Stimulated activated memory B cell treated with anti-CD40 and anti-IgM and Interleukin-4, amounts not matched to agents 10 μg/mL and 1 μg/mL and 100 μg/mL, for 72 hours (primary cell): ENCODE measurements at regions not wholly inside any gene's neighbourhood (a gene's known extent, or its start where the extent isn't known, plus 50 kb on each side); places are given as distances from the start of the nearest gene placed in this dataset.

Experiments used
- ATAC-seq: fragments of 150-1000 bp; cut with Tn5 transposase; 2 replicates; pipeline ENCODE4 v1.10.0; 2021
- H3K27ac Mint-ChIP-seq: one replicate; pipeline ENCODE4 v1.8.0; 2022; ENCODE audit warnings: mild to moderate bottlenecking, mixed read lengths
- H3K27me3 Mint-ChIP-seq: one replicate; pipeline ENCODE4 v1.8.0; 2022; ENCODE audit warnings: mixed read lengths
- H3K36me3 Mint-ChIP-seq: one replicate; pipeline ENCODE4 v1.8.0; 2022; ENCODE audit warnings: mixed read lengths
- H3K4me1 Mint-ChIP-seq: one replicate; pipeline ENCODE4 v1.8.0; 2022; ENCODE audit warnings: mixed read lengths
- H3K4me3 Mint-ChIP-seq: one replicate; pipeline ENCODE4 v1.8.0; 2022; ENCODE audit warnings: mild to moderate bottlenecking, moderate library complexity, mixed read lengths
- H3K9me3 Mint-ChIP-seq: one replicate; pipeline ENCODE4 v1.8.0; 2022; ENCODE audit warnings: mixed read lengths

- Mint-ChIP-seq H3K36me3 (no peaks in the 10 kb centered on the region), H3K27me3 (peaks cover 8% of the 10 kb centered on the region), H3K4me3 (no peak overlapping the region), H3K4me1 (no peaks in the 10 kb centered on the region), H3K27ac (no peak overlapping the region), H3K9me3 (no peaks in the 10 kb centered on the region)
- no peak for ATAC-seq
Measured at GRCh38 chr14:53874704-53875103, 81.9 kb downstream of the BMP4 start.

GRCh38 chr14:53872681-53873089, 83.9 kb downstream of the BMP4 start:
- no peak overlapping the region for H3K27ac Mint-ChIP-seq
- H3K9me3 Mint-ChIP-seq: no peaks in the 10 kb centered on the region
- H3K27me3 Mint-ChIP-seq: peaks cover 8% of the 10 kb centered on the region
- H3K36me3 Mint-ChIP-seq: no peaks in the 10 kb centered on the region
- no peaks in the 10 kb centered on the region for H3K4me1 Mint-ChIP-seq
- no peak for ATAC-seq
- H3K4me3 Mint-ChIP-seq: no peak overlapping the region

GRCh38 chr14:53871951-53872350, 84.7 kb downstream of the BMP4 start:
- Mint-ChIP-seq H3K4me1 (no peaks in the 10 kb centered on the region), H3K27ac (no peak overlapping the region), H3K4me3 (no peak overlapping the region), H3K27me3 (peaks cover 8% of the 10 kb centered on the region), H3K36me3 (no peaks in the 10 kb centered on the region), H3K9me3 (no peaks in the 10 kb centered on the region)
- no peak for ATAC-seq

GRCh38 chr14:53871011-53871410, 85.6 kb downstream of the BMP4 start:
- no peaks in the 10 kb centered on the region for H3K36me3 Mint-ChIP-seq
- no peaks in the 10 kb centered on the region for H3K9me3 Mint-ChIP-seq
- no peaks in the 10 kb centered on the region for H3K4me1 Mint-ChIP-seq
- no peak overlapping the region for H3K27ac Mint-ChIP-seq
- no peak overlapping the region for H3K4me3 Mint-ChIP-seq
- H3K27me3 Mint-ChIP-seq: no peaks in the 10 kb centered on the region
- ATAC-seq: no peak

- Mint-ChIP-seq H3K9me3 (no peaks in the 10 kb centered on the region), H3K27me3 (no peaks in the 10 kb centered on the region), H3K4me1 (no peaks in the 10 kb centered on the region), H3K27ac (no peak overlapping the region), H3K4me3 (no peak overlapping the region), H3K36me3 (no peaks in the 10 kb centered on the region)
- no peak for ATAC-seq
Measured at GRCh38 chr14:53865711-53866110, 90.9 kb downstream of the BMP4 start.

GRCh38 chr14:53861781-53862180, 94.8 kb downstream of the BMP4 start:
- H3K4me1 Mint-ChIP-seq: no peaks in the 10 kb centered on the region
- no peak for ATAC-seq
- H3K4me3 Mint-ChIP-seq: no peak overlapping the region
- no peaks in the 10 kb centered on the region for H3K9me3 Mint-ChIP-seq
- no peak overlapping the region for H3K27ac Mint-ChIP-seq
- no peaks in the 10 kb centered on the region for H3K36me3 Mint-ChIP-seq
- H3K27me3 Mint-ChIP-seq: no peaks in the 10 kb centered on the region

- peaks cover 8% of the 10 kb centered on the region for H3K27me3 Mint-ChIP-seq
- no peak for ATAC-seq
- no peak overlapping the region for H3K27ac Mint-ChIP-seq
- H3K36me3 Mint-ChIP-seq: no peaks in the 10 kb centered on the region
- H3K4me1 Mint-ChIP-seq: no peaks in the 10 kb centered on the region
- H3K4me3 Mint-ChIP-seq: no peak overlapping the region
- H3K9me3 Mint-ChIP-seq: peaks cover 2% of the 10 kb centered on the region
Measured at GRCh38 chr14:53858345-53858684, 98.3 kb downstream of the BMP4 start.

- peaks cover 2% of the 10 kb centered on the region for H3K9me3 Mint-ChIP-seq
- no peak for ATAC-seq
Measured at GRCh38 chr14:53857625-53858344, 98.8 kb downstream of the BMP4 start.

GRCh38 chr14:53855574-53855973, 101.1 kb downstream of the BMP4 start:
- Mint-ChIP-seq H3K27me3 (peaks cover 8% of the 10 kb centered on the region), H3K4me1 (no peaks in the 10 kb centered on the region), H3K36me3 (no peaks in the 10 kb centered on the region), H3K9me3 (peaks cover 2% of the 10 kb centered on the region), H3K4me3 (no peak overlapping the region), H3K27ac (no peak overlapping the region)
- ATAC-seq: no peak

More at GRCh38 chr14:53857625-53858344, 98.8 kb downstream of the BMP4 start:
- Mint-ChIP-seq H3K27ac (no peak overlapping the region), H3K4me1 (no peaks in the 10 kb centered on the region), H3K4me3 (no peak overlapping the region), H3K27me3 (peaks cover 8% of the 10 kb centered on the region), H3K36me3 (no peaks in the 10 kb centered on the region)

- ATAC-seq: no peak
- H3K27ac Mint-ChIP-seq: no peak overlapping the region
- no peak overlapping the region for H3K4me3 Mint-ChIP-seq
- no peaks in the 10 kb centered on the region for H3K36me3 Mint-ChIP-seq
- peaks cover 8% of the 10 kb centered on the region for H3K27me3 Mint-ChIP-seq
- H3K4me1 Mint-ChIP-seq: no peaks in the 10 kb centered on the region
- peaks cover 2% of the 10 kb centered on the region for H3K9me3 Mint-ChIP-seq
Measured at GRCh38 chr14:53855127-53855526, 101.5 kb downstream of the BMP4 start.

GRCh38 chr14:53851394-53852090, 105.1 kb downstream of the BMP4 start:
- peaks cover 8% of the 10 kb centered on the region for H3K27me3 Mint-ChIP-seq
- H3K4me1 Mint-ChIP-seq: no peaks in the 10 kb centered on the region
- no peak overlapping the region for H3K4me3 Mint-ChIP-seq
- no peaks in the 10 kb centered on the region for H3K36me3 Mint-ChIP-seq
- H3K9me3 Mint-ChIP-seq: peaks cover 2% of the 10 kb centered on the region
- no peak for ATAC-seq
- no peak overlapping the region for H3K27ac Mint-ChIP-seq

- H3K4me3 Mint-ChIP-seq: no peak overlapping the region
- no peaks in the 10 kb centered on the region for H3K36me3 Mint-ChIP-seq
- H3K27me3 Mint-ChIP-seq: peaks cover 5% of the 10 kb centered on the region
- no peaks in the 10 kb centered on the region for H3K4me1 Mint-ChIP-seq
- H3K9me3 Mint-ChIP-seq: peaks cover 2% of the 10 kb centered on the region
- H3K27ac Mint-ChIP-seq: no peak overlapping the region
- no peak for ATAC-seq
Measured at GRCh38 chr14:53850714-53851296, 105.8 kb downstream of the BMP4 start.

GRCh38 chr14:53849549-53849948, 107.1 kb downstream of the BMP4 start:
- no peaks in the 10 kb centered on the region for H3K36me3 Mint-ChIP-seq
- H3K27ac Mint-ChIP-seq: no peak overlapping the region
- H3K4me3 Mint-ChIP-seq: no peak overlapping the region
- no peak for ATAC-seq
- no peaks in the 10 kb centered on the region for H3K4me1 Mint-ChIP-seq
- no peaks in the 10 kb centered on the region for H3K27me3 Mint-ChIP-seq
- no peaks in the 10 kb centered on the region for H3K9me3 Mint-ChIP-seq

- no peak for ATAC-seq
- no peak overlapping the region for H3K27ac Mint-ChIP-seq
Measured at GRCh38 chr14:53848854-53849253, 107.8 kb downstream of the BMP4 start.

GRCh38 chr14:53847881-53848280, 108.7 kb downstream of the BMP4 start:
- no peaks in the 10 kb centered on the region for H3K36me3 Mint-ChIP-seq
- H3K27ac Mint-ChIP-seq: no peak overlapping the region
- no peak overlapping the region for H3K4me3 Mint-ChIP-seq
- no peaks in the 10 kb centered on the region for H3K9me3 Mint-ChIP-seq
- no peaks in the 10 kb centered on the region for H3K4me1 Mint-ChIP-seq
- H3K27me3 Mint-ChIP-seq: no peaks in the 10 kb centered on the region
- no peak for ATAC-seq

More at GRCh38 chr14:53848854-53849253, 107.8 kb downstream of the BMP4 start:
- Mint-ChIP-seq H3K9me3 (no peaks in the 10 kb centered on the region), H3K36me3 (no peaks in the 10 kb centered on the region), H3K4me1 (no peaks in the 10 kb centered on the region), H3K4me3 (no peak overlapping the region), H3K27me3 (no peaks in the 10 kb centered on the region)

GRCh38 chr14:53847057-53847456, 109.6 kb downstream of the BMP4 start:
- Mint-ChIP-seq H3K4me3 (no peak overlapping the region), H3K9me3 (no peaks in the 10 kb centered on the region), H3K36me3 (no peaks in the 10 kb centered on the region), H3K4me1 (no peaks in the 10 kb centered on the region), H3K27ac (no peak overlapping the region), H3K27me3 (no peaks in the 10 kb centered on the region)
- no peak for ATAC-seq
